HPDE6-E6E7 (cell line): ENCODE measurements at regions not wholly inside any gene's neighbourhood (a gene's known extent, or its start where the extent isn't known, plus 50 kb on each side); places are given as distances from the start of the nearest gene placed in this dataset.

Source experiments
- DNase-seq: peaks from one replicate; pipeline ENCODE4 v3.0.0; 2011; ENCODE audit warnings: missing footprints; ENCODE audit errors: extremely low spot score

DNA sequence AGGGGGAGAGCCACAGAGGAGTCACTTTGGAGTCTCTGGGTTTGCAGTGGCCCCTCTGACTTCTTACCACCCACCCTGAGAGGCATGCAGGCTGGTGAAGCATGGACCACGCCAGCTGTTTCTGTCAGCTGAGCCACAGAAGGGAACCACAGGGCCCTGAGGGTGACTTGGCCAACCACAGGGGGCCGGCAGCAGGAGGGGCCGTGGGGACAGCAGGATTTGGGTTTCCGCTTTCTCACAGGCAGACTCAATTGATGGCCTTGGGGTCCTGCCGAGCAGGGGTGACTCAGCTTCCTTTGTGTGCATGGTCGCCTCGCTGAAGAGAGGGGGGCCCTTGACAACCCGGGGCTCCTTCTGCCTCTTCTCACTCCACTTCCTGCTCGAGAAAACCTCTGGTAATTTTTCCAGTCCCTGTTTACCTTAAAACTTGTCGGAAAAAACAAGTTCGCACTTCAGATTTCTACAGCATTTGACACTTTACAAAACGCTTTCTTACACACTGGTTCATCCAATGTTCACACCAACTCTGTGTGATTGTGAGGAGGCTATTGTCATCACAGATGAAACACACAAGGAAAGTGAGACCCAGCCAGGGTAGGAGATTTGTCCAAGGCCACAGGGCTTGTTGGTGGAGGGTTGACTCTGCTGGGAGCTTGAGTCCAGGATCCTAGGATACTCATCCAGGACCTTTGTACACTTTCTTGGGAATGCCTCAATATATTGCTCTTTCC lies 311.2 kb downstream of the LPIN1 start:
- no peak for DNase-seq

- no peak for DNase-seq
These were observed 313.4 kb downstream of the LPIN1 start for GRCh38 chr2:12059616-12060441.

GRCh38 chr2:12060886-12061285 lies 314.5 kb downstream of the LPIN1 start:
- no peak for DNase-seq

- no peak for DNase-seq
These were observed 315.0 kb downstream of the LPIN1 start for GRCh38 chr2:12061286-12062052.

- no peak for DNase-seq
These were observed 315.6 kb downstream of the LPIN1 start for GRCh38 chr2:12062053-12062395.

GRCh38 chr2:12063210-12063609 lies 316.8 kb downstream of the LPIN1 start:
- DNase-seq = no peak

DNA sequence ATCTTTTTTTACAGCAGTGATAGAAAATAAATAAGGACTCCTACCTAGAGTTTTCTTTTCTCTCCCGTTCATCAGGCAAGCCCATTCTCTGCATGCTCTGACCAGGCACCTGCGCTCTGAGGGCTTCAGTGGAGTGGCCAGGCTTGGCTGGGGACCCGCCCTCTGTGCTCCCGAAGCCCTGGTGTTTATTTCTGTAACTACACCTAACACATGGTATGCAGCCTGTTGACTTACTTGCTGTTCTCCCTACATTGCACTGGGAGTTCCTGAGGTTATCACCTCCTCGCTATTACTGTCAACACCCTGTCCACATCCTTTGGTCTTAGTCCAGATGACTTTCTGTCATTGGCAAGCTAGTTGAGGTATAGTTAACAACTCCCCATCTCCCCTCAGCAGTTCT lies 317.7 kb downstream of the LPIN1 start:
- DNase-seq = no peak

DNA sequence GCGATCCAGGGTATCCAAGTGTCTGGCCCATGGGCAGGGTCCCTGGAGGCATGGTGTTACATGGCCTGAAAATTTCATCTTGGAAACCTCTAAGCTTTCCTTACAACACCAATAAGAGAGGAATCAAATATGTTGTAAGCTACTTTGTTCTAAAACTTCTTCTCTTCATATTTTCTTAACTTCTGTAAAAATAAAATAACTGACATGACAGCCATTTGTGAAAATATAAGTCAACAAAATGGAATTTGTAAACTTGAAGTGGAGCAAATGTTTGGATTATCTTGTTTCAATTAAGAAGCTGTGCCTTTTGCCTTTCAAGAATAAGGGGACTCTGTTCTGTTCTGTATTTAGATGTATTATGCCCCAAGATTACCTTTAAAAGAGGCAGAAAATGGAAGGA lies 319.7 kb downstream of the LPIN1 start:
- DNase-seq = no peak

DNA sequence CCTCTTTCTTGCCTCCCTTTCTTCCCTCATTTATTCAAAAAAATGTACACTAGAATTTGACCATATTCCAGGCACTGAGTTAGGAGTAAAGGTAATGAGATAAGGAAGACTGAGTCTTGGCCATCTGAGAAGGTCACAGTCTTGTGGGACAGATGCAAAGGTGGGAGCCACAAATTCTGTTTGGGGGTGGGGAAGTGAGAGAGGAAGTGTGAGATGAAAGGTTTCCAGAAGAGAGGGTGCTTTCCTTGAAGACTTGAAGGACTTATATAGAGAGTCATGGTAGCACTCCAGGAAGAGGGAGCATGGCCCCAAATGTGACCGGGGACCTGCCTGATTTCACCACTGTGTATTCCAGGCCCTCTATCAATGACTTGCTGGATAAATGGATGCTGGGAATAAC lies 320.6 kb downstream of the LPIN1 start:
- DNase-seq = no peak

DNA sequence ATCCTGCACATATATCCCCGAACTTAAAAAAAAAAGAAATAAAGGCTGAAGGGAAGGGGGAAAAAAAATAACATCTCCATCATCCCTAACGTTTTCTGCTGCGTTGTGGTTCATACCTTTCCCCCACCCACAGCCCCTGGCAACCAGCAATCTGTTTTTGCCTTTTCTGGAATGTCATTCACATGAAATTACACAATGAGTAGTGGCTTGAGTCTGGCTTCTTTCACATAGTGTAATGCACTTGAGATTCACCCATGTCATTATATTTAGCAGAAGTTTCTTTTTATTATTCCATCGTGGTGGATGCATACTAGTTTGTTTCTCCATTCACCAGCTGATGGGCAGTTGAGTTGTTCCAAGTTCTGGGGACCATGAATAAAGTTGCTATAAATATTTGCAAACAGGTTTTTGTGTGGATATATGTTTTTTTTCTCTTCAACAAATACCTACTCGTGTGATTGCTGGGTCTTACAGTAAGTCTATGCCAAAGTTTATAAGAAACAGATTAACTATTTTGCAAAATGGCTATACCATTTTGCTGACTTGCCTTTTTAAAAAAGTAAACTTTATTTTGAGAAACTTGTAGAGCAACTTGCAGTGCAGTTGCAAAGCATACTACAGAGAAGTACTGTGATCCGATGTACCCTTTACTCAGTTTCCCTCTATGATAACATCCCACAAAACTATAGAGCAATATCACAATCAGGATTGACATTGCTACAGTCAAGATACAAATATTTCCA lies 322.5 kb downstream of the LPIN1 start:
- DNase-seq = no peak

DNA sequence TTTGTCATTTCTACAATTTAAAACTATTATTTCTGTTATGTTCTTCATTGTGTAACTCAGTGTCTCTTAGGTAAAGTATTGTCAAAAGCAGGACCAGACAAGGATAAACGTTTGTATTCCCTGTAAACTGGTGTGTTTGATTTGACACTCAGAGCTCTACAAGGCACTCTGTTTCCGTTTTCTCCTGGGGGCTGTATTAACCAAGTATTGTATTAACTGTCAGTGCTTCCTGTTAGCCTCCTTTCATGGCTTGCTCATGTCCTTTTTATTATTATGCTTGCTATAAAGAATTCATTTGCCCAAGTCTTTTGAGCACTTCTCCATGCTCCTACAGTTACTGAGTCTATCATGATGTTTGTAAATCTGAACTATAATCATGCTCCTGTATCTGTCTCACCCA lies 323.7 kb downstream of the LPIN1 start:
- DNase-seq = no peak

DNA sequence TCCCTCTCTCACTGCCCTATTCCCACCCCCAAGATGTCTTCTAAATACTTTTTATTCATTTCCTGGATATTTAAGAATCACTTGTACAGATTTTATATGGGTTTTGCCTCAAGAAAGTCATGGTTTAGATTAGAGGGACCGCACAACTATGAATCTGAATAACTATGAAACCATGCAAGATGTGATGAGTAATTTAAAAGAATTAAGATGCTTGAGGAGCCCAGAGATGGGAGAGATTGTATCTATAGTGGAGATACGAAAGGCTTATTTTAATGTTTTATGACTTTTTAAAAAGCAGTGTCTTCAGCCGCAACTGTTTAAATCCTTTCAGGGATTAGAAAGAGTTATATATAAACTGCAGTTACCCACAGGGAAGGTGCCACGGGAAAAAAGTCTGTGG lies 324.1 kb downstream of the LPIN1 start:
- no peak for DNase-seq

GRCh38 chr2:12071318-12071717 lies 324.9 kb downstream of the LPIN1 start:
- DNase-seq = no peak

GRCh38 chr2:12073217-12073852 lies 326.9 kb downstream of the LPIN1 start:
- no peak for DNase-seq

DNA sequence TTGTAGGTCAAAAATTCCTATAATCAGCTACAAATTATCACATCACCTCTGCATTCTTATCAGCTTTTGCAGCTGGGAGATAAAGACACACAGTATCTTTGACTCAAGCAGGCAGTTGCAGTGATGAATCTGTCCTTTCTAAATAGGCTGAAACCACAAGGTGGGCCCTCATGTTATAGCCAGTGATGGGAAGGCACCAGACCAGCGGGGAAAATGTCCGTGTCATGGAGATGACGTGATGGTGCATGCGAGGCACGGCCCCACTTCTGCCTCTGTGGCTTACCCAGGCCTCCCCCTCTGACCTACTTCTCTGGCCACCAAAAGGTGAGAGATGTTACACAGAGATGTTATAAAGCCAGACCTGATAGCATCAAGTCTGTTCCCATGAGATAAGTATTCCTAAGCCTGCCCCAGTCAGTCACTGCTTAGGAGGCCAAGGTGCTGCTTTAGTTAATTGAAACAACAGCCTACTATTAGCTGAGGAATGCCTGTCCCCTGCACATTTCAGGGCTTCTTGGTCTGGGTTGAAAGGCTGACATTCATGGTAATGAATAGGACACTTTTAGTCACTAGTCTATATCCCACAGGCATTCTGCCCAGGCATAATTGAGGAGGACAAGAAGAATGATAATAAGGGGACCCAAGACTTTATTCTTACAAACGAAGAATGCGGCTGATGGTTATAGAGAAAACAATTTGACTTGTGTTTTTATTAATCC lies 327.9 kb downstream of the LPIN1 start:
- no peak for DNase-seq

DNA sequence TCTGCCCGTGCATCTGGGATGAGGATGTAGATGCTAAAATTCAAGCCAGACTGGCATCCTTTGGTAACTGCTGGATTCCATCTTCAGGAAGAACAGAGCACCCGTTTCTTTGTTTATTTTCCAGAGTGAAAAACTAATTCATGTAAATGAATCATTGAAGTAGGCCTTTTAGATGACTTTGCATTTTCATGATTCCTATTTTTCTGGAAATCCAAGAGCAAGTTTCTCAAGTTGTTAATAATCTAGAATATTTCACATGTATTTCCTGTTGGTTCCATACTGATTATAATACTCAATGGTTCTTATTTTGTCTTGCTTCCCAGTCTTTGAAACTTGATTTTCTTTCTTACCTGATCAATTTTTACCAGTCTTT lies 328.4 kb downstream of the LPIN1 start:
- no peak for DNase-seq

GRCh38 chr2:12075603-12076002 lies 329.2 kb downstream of the LPIN1 start:
- no peak for DNase-seq

- DNase-seq = no peak
These were observed 330.4 kb downstream of the LPIN1 start for GRCh38 chr2:12076810-12077209.

DNA sequence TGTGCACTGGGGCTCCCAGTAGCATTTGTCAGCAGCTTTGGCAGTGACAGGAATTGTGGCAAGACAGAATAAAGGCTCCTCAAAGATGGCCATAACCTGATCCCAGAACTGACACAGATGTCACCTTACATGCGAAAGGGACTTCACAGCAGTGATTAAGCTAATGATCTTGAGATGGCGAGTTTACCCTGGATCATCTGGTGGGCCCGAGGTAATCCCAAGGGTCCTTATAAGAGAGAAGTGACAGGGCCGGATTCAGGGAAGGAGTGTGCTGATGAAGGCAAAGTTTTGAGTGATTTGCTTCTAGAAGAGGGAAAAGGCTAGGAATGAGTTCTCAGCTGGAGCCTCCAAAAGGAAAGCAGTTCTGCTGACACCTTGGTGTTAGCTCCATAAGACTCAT lies 333.9 kb downstream of the LPIN1 start:
- DNase-seq = no peak

- DNase-seq = no peak
These were observed 335.2 kb downstream of the LPIN1 start for GRCh38 chr2:12081481-12082210.
